ENCODE measurements at regions not wholly inside any gene's neighbourhood (a gene's known extent, or its start where the extent isn't known, plus 50 kb on each side); places are given as distances from the start of the nearest gene placed in this dataset.

DNA sequence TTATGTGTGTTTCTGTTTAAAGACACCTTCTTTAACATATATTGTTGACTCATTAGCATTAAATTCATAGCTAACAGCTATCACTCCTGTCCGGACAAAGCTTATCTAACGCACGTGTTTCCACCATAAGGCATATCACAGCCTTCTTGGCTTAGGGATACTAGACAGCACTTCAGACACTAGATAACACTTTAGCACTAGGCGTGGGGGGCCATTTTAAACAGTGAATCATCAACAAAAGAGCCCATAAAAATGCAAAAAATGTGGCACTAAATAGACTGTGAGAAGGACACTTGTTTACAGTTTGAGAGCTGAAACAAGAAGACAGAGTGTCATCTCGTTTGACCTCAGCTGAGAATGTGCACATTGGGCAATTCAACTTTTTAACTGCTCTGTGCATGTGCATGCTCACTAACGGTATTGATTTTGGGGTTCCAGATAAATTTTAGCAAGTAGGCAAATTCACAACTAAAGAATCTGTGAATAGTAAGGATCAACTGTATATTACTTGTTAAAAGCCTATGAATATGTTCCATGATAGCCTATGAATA is 58.9 kb upstream of the RAI2 start:
- DNase-seq, result no peak

DNA sequence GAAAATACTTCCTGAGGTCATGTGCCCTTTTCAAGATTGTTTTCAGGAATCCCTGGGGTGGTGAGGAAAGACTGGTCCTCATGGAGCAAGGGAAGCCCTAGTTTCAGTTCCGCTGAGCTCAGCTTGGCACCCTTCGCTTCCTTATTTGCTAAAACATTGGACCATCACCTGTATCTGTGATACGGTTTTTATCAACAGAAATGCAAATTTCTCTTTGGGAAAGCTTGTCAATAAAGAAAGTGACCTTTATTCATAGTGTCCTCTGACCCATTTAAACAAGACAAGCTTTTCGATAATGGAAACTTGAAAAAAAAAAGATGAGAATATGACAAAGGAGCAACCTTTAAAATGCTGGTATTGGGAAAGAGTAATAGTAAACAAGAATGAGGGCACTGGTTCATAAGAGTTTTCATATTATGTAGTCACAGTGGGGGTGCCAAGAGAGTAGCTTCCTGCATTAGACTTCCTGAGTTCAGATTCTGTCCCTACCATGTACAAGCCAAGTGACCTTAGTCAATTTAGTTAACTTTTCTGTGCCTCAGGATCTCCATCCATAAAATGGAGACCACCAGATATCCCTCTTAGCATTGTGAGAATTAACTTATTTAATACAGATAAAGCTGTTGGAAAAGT is 57.0 kb upstream of the RAI2 start:
- no peak for DNase-seq

DNA sequence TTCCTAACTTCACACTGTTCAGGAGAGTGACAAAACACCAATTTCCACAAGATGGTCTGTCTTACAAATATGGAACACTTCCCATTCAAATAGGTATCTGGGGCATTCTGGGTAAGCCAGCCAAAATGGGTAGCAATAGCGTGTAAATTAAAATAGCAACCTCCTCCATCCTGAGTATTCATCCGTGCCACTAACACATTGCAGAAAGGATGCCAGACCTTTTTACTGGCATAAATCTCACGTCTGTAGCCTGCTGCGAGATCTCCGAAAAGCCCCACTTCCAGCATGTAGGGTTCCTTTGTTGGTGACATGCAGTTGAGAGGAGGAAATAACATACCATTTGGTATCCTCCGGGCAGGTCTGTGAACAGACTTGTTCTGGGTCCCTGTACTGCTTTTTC is 52.7 kb upstream of the RAI2 start:
- no peak for DNase-seq
